Calu3 (cell line): ENCODE measurements at regions not wholly inside any gene's neighbourhood (a gene's known extent, or its start where the extent isn't known, plus 50 kb on each side); places are given as distances from the start of the nearest gene placed in this dataset. TPM values are rescaled to one million over a fixed set of nuclear protein-coding genes. Genes with fewer than 3 reads are reported as not detected.
"Not testable (repeated sequence)": the region's sequence is repeated elsewhere in the genome, so short reads cannot be mapped to it uniquely, and the experiment has no call there.

ENCODE experiments used
- BruUV-seq: library from RNA; stranded (reverse); fragments of 400-500 nt; replicated peaks from 2 replicates; lab custom pipeline; 2021; lab: Mats Ljungman, UMichigan
- CTCF ChIA-PET: fragments of 300-600 bp; sonication (Branson Sonifier 250); formaldehyde crosslinking; loops from one replicate; lab custom pipeline; 2022; ENCODE audit warnings: antibody characterized with exemption; lab: Charles Lee
- DNase-seq: peaks from one replicate; pipeline ENCODE4 v3.0.0; 2022
- H3K27ac Mint-ChIP-seq: one replicate; pipeline ENCODE4 v1.8.0; 2022; ENCODE audit warnings: mixed read lengths; ENCODE audit not compliant: unreplicated experiment
- H3K27me3 Mint-ChIP-seq: one replicate; pipeline ENCODE4 v1.8.0; 2022; ENCODE audit warnings: mixed read lengths; ENCODE audit not compliant: unreplicated experiment
- H3K36me3 Mint-ChIP-seq: one replicate; pipeline ENCODE4 v1.8.0; 2022; ENCODE audit warnings: mild to moderate bottlenecking, moderate library complexity, mixed read lengths; ENCODE audit not compliant: insufficient read depth, unreplicated experiment
- H3K4me1 Mint-ChIP-seq: one replicate; pipeline ENCODE4 v1.8.0; 2022; ENCODE audit warnings: mild to moderate bottlenecking, low read depth, mixed read lengths; ENCODE audit not compliant: unreplicated experiment
- H3K4me3 Mint-ChIP-seq: one replicate; pipeline ENCODE4 v1.8.0; 2022; ENCODE audit warnings: mild to moderate bottlenecking, low read depth, moderate library complexity, mixed read lengths; ENCODE audit not compliant: unreplicated experiment
- H3K9me3 Mint-ChIP-seq: one replicate; pipeline ENCODE4 v1.8.0; 2022; ENCODE audit warnings: low read depth, mixed read lengths; ENCODE audit not compliant: unreplicated experiment
- intact Hi-C: fragments of 100-400 bp; cut with micrococcal nuclease; formaldehyde crosslinking; loops from one replicate; pipeline ENCODE4 v1.10.0; 2022; ENCODE audit not compliant: unreplicated experiment
- microRNA-seq: library from miRNA; unstranded; fragments of <30 nt; microRNA quantifications from one replicate; pipeline ENCODE4 v1.2.0, GENCODE V29; 2022

GRCh38 chr16:21549396-21549795 lies 50.0 kb upstream of the METTL9 start:
- BruUV-seq, intact Hi-C loops, H3K4me1 Mint-ChIP-seq, H3K27ac Mint-ChIP-seq, DNase-seq, CTCF ChIA-PET, H3K9me3 Mint-ChIP-seq, H3K36me3 Mint-ChIP-seq, H3K4me3 Mint-ChIP-seq: not testable (repeated sequence)
- peaks cover 12% of the 10 kb centered on the region for H3K27me3 Mint-ChIP-seq

Small RNAs in the stretch of these regions (microRNA-seq; reads per million reads assigned to microRNA genes)
- not detected for gene MIR3680-1
